ENCODE measurements at regions not wholly inside any gene's neighbourhood (a gene's known extent, or its start where the extent isn't known, plus 50 kb on each side); places are given as distances from the start of the nearest gene placed in this dataset.
"Not testable (repeated sequence)": the region's sequence is repeated elsewhere in the genome, so short reads cannot be mapped to it uniquely, and the experiment has no call there.

- H3K4me2 ChIP-seq (ENCODE audit: insufficient read depth in 1 of 2, low read depth in 2 of 2, low read length in 2 of 2); H3K27ac ChIP-seq (ENCODE audit: low read depth, low read length); H2BK12ac ChIP-seq (ENCODE audit: low read depth, low read length); CTCF ChIA-PET (ENCODE audit: partially characterized antibody); FAIRE-seq; H4K8ac ChIP-seq (ENCODE audit: extremely low read depth, insufficient read depth, low read length); H3K4me3 ChIP-seq (ENCODE audit: extremely low read depth in 1 of 4, insufficient read depth in 2 of 4, low read depth in 3 of 4, low read length in 4 of 4); H3K56ac ChIP-seq (replicated peaks; ENCODE audit: insufficient read length, low read depth, low read length); H3K79me1 ChIP-seq (ENCODE audit: low read depth, low read length); H3K27me3 ChIP-seq (replicated peaks in 1 of 4; ENCODE audit: control insufficient read depth in 3 of 4, extremely low read depth in 1 of 4, insufficient read depth in 3 of 4, low read length in 3 of 4); H3K36me3 ChIP-seq (ENCODE audit: control insufficient read depth in 2 of 4, insufficient read depth in 4 of 4, low read length in 3 of 4); H2BK20ac ChIP-seq (ENCODE audit: low read length); H4K91ac ChIP-seq (replicated peaks; ENCODE audit: insufficient read length, low read length); H3K9ac ChIP-seq (replicated peaks in 1 of 4; ENCODE audit: extremely low read depth in 1 of 4, low read depth in 3 of 4, low read length in 3 of 4); H3K79me2 ChIP-seq (ENCODE audit: control insufficient read depth in 1 of 2, insufficient read depth in 2 of 2, low read length in 2 of 2); H3K4me1 ChIP-seq (replicated peaks in 1 of 4; ENCODE audit: control insufficient read depth in 3 of 4, insufficient read depth in 4 of 4, low read length in 3 of 4); H3K23ac ChIP-seq (ENCODE audit: insufficient read length); H2BK5ac ChIP-seq (ENCODE audit: low read depth, low read length); H2AFZ ChIP-seq (ENCODE audit: low read length); DNase-seq (ENCODE audit: low read depth in 1 of 2, low spot score in 2 of 2); H3K4ac ChIP-seq (replicated peaks; ENCODE audit: insufficient read length, low read depth, low read length); H2BK15ac ChIP-seq (ENCODE audit: low read length); H3K23me2 ChIP-seq (ENCODE audit: low read depth, low read length); H2AK5ac ChIP-seq (ENCODE audit: low read depth, low read length); H3K18ac ChIP-seq (ENCODE audit: extremely low read depth, low read length); H4K5ac ChIP-seq (ENCODE audit: insufficient read length, low read depth, low read length); H3K14ac ChIP-seq (ENCODE audit: insufficient read length); H2BK120ac ChIP-seq (replicated peaks; ENCODE audit: low read depth, low read length); H4K20me1 ChIP-seq (replicated peaks in 1 of 2; ENCODE audit: control insufficient read depth in 1 of 2, insufficient read depth in 2 of 2, low read length in 2 of 2): not testable (repeated sequence)
- WGBS, 2 experiments (ENCODE audit: extremely low coverage in 1 of 2, insufficient coverage in 1 of 2, insufficient read length in 1 of 2, insufficient replicate concordance in 2 of 2, low coverage in 1 of 2, low lambda C conversion rate in 2 of 2, missing lambda C conversion rate in 1 of 2) = 87% methylated on average over 25 of the region's 34 CpGs; no CpG with 5 or more reads in 1 of the 2 experiments
- POLR2A ChIA-PET (ENCODE audit: partially characterized antibody) = interaction anchor here (0.7 kb wide), 1 partner anchor 1584 kb away, joined by 3 read pairs; no protein-coding TSS in a partner anchor
- H3K9me3 ChIP-seq (ENCODE audit: insufficient read depth in 2 of 2, low read depth in 1 of 2, low read length in 1 of 2) = peaks cover 2 to 13% of the 10 kb centered on the region in 2 experiments; a peak in 3 of 4 replicates
Observed at GRCh38 chr7:54444046-54444686, 98.0 kb upstream of the VSTM2A start.

GRCh38 chr7:54453168-54453567 lies 89.0 kb upstream of the VSTM2A start:
- H2BK15ac ChIP-seq (ENCODE audit: low read length); H2BK12ac ChIP-seq (ENCODE audit: low read depth, low read length); H3K23ac ChIP-seq (ENCODE audit: insufficient read length); H3K36me3 ChIP-seq (ENCODE audit: control insufficient read depth in 2 of 4, insufficient read depth in 4 of 4, low read length in 3 of 4); H2BK120ac ChIP-seq (replicated peaks; ENCODE audit: low read depth, low read length); POLR2A ChIA-PET (ENCODE audit: partially characterized antibody); H3K9ac ChIP-seq (replicated peaks in 1 of 4; ENCODE audit: extremely low read depth in 1 of 4, low read depth in 3 of 4, low read length in 3 of 4); H2BK5ac ChIP-seq (ENCODE audit: low read depth, low read length); H2BK20ac ChIP-seq (ENCODE audit: low read length); H2AFZ ChIP-seq (ENCODE audit: low read length); H3K4me1 ChIP-seq (replicated peaks in 1 of 4; ENCODE audit: control insufficient read depth in 3 of 4, insufficient read depth in 4 of 4, low read length in 3 of 4); FAIRE-seq; H3K23me2 ChIP-seq (ENCODE audit: low read depth, low read length); H3K27me3 ChIP-seq (replicated peaks in 1 of 4; ENCODE audit: control insufficient read depth in 3 of 4, extremely low read depth in 1 of 4, insufficient read depth in 3 of 4, low read length in 3 of 4); DNase-seq (ENCODE audit: low read depth in 1 of 2, low spot score in 2 of 2); H3K4ac ChIP-seq (replicated peaks; ENCODE audit: insufficient read length, low read depth, low read length); H3K56ac ChIP-seq (replicated peaks; ENCODE audit: insufficient read length, low read depth, low read length); H3K79me1 ChIP-seq (ENCODE audit: low read depth, low read length); H3K14ac ChIP-seq (ENCODE audit: insufficient read length); H3K27ac ChIP-seq (ENCODE audit: low read depth, low read length); H2AK5ac ChIP-seq (ENCODE audit: low read depth, low read length); H4K20me1 ChIP-seq (replicated peaks in 1 of 2; ENCODE audit: control insufficient read depth in 1 of 2, insufficient read depth in 2 of 2, low read length in 2 of 2); H4K91ac ChIP-seq (replicated peaks; ENCODE audit: insufficient read length, low read length); H3K4me3 ChIP-seq (ENCODE audit: extremely low read depth in 1 of 4, insufficient read depth in 2 of 4, low read depth in 3 of 4, low read length in 4 of 4); H4K5ac ChIP-seq (ENCODE audit: insufficient read length, low read depth, low read length); H3K4me2 ChIP-seq (ENCODE audit: insufficient read depth in 1 of 2, low read depth in 2 of 2, low read length in 2 of 2); CTCF ChIA-PET (ENCODE audit: partially characterized antibody); H3K18ac ChIP-seq (ENCODE audit: extremely low read depth, low read length); H4K8ac ChIP-seq (ENCODE audit: extremely low read depth, insufficient read depth, low read length); H3K79me2 ChIP-seq (ENCODE audit: control insufficient read depth in 1 of 2, insufficient read depth in 2 of 2, low read length in 2 of 2): not testable (repeated sequence)
- peaks cover 10 to 23% of the 10 kb centered on the region in 2 experiments; a peak in 3 of 4 replicates for H3K9me3 ChIP-seq (ENCODE audit: insufficient read depth in 2 of 2, low read depth in 1 of 2, low read length in 1 of 2)
- WGBS, 2 experiments (ENCODE audit: extremely low coverage in 1 of 2, insufficient coverage in 1 of 2, insufficient read length in 1 of 2, insufficient replicate concordance in 2 of 2, low coverage in 1 of 2, low lambda C conversion rate in 2 of 2, missing lambda C conversion rate in 1 of 2) = 90% methylated on average over 1 of the region's 1 CpG; no CpG with 5 or more reads in 1 of the 2 experiments

Data from H1 (cell line).